Iris pigment epithelial cell (primary cell): ENCODE measurements at regions not wholly inside any gene's neighbourhood (a gene's known extent, or its start where the extent isn't known, plus 50 kb on each side); places are given as distances from the start of the nearest gene placed in this dataset.
"Not testable (repeated sequence)": the region's sequence is repeated elsewhere in the genome, so short reads cannot be mapped to it uniquely, and the experiment has no call there.

Experiments
- DNase-seq: peaks from one replicate; pipeline ENCODE4 v3.0.0-alpha.2; 2011; ENCODE audit warnings: low read depth

DNA sequence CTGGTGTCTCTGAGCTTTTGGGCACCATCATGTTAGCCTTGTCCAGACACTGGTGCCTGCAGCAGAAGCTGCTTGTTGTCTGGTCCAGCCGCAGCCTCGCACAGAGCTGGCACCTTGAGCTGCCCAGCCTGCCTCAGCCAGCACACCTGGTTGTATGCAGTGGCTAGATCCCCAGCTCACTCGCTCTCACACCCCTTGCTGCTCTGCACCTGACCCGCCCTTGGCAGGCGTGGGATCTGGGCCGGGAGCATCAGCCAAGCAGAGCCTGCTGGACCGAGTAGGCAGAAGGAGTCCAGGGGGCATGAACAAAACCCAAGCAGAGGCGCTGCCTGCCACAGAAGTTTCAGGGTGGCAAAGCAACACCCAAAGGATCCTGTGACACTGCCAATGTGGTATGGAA, 79.7 kb upstream of the ITGB1 start:
- no peak for DNase-seq

DNA sequence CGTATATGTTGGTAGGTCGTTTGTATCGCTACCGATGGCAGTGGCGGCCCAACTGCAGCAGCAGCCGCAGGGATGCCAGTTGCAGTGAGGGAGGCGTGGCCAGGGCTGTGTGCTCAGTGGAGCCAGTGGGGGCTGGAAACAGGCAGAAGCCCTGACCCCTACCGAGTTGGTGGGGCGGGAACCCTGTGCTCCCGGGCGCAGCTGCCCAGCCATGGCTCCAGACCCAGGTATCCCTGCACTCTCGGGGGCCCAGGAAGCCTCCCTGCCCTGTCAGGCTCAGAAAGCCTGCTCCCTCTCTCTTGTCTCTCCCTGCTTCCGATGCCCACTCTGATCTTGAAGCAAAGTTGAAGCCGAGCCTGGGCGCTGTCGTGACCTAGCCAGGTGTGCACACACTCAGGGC, 78.6 kb upstream of the ITGB1 start:
- no peak for DNase-seq

DNA sequence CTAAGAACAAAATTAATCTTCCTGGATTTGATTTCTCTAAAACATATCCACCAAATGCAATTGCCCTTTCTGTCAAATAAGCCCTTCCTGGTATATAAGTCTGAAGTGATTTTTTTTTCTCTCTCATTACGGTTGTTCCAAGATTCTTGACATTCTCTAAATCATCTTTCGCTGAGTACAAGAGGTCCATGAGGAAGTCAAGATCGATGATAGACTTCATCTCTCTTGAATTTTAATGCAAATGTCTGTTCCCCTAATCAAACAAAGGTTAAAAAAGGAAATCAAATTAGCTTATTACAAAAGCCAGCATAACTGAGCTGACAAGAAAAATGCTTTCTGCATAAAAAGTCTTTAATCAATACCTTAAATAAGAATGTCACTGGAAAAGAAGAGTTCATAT, 77.4 kb upstream of the ITGB1 start:
- DNase-seq, result no peak

DNA sequence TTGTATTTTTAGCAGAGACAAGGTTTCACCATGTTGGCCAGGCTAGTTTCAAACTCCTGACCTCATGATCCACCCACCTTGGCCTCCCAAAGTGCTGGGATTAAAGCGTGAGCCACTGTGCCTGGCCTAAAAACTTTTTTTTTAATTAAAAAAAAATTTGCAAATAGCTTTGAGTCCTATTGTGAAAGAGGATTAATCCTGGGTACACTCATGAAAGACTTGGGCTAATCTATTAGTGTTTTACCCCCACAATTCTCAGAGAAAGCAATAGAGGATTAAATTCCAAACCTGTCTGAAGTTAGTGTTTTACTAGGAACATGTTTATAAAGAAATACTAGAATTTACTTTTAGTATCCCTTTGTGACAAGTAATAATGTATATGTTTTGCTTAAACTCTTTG, 76.9 kb upstream of the ITGB1 start:
- peak; percentile 17 for DNase-seq

DNA sequence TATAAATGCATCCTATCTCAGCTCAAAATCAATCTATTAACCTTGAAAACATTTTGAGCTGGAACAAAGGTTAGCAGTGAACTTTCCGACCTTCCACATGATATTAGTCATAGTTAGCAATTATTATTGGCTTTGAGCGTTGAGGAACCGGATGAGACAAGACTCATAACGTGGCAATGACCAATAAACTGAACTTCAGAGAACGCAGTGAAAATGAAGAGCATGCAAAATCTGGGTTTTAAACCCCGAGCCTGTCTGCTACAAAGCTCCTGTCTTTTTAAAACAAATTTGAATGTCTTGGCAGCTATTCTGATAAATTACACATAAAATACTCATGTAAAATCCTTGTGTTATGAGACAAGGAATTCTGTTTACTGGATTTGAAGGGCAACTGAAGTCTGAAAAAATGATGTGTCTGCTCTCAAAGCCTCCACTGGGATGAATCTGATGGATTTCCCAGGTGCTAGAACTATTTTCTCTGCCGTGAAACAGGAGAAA, 74.7 kb upstream of the ITGB1 start:
- DNase-seq, result peak; percentile 88

DNA sequence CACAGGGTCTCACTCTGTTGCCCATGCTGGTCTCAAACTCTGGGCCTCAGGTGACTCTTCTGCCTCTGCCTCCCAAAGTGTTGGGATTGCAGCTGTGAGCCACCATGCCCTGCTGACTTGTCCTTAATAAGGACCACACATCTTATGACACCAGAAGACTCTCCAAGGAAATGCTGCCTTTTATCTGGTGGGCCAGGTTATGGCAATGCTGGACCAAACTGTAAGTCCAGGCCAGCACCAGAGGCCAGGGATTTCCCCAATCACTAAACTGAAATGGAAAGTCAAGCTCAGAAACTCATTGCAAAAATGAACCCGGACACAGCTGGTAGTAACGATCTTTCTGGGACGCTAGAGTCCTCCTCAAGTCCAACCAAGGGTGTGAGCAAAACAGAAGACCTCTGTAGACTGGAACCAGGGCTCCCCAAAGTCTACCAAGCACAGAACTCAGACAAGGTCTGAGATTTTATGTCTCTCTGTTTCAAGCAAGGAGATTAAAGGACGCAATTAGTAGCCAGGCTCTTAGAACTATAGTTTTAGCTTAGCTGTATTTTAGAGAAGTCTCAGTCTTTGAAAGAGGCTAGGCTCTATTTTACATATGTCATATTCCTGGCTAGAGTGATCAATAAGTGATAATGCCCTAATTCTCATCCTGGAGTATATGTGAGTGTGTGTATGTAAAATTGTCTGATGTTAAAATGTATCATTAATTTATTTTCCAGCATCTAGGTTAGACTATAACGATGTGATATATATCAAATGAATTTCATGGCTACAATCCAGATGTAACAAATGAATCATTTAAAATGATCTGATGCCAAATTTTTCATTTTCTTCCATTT, 74.0 kb upstream of the ITGB1 start:
- no peak for DNase-seq

DNA sequence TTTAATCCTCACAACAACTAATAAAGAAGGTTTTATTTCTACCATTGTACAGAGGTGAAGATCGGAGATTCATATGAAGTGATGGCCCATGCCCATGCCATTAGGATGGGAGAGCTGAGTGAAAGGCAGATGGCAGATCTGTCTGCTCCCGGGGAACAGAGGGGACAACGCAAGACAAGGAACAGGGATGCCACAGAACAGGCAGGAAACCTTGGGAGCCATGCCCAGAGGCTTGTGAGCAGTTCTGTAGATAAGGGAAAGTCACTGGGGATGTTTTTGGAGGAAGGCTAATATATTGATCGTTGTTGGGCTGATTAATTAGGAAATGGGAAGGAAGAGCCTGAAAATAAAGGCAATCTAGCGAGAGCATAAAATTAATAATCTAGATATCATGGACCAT, 73.1 kb upstream of the ITGB1 start:
- no peak for DNase-seq

DNA sequence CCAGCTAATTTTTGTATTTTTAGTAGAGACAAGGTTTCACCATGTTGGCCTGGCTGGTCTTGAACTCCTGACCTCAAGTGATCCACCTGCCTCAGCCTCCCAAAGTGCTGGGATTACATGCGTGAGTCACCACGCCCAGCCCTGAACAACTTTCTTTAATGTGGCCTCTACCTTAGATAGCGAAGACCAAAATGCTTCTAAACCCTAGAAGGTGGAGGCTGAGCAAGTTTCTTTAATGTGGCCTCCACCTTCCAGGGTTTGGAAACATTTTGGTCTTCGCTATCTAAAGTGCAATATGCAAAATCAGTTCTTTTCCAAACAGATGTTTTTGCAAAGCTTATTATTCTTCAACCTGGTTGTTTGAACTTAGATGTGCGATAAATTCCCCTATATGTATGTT, 70.5 kb upstream of the ITGB1 start:
- not testable (repeated sequence) for DNase-seq

DNA sequence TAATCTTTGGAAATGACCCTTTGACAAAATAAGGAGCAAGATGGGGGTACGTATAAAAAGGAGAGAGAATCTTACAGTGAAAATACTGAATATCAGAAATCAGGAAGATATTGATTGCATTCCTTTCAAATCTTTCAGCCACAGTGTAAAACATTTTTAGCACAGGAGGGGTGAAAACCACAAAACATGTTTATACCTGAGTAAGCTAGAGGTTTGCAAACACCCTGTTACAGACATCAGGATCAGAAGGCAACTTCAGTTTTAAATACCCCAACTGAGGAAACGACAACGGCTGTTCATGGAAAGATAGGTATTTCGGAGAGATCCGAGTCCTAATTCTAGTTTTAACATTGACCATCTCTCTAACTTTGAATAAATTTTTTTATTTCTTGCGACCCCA, 69.1 kb upstream of the ITGB1 start:
- DNase-seq, result no peak

DNA sequence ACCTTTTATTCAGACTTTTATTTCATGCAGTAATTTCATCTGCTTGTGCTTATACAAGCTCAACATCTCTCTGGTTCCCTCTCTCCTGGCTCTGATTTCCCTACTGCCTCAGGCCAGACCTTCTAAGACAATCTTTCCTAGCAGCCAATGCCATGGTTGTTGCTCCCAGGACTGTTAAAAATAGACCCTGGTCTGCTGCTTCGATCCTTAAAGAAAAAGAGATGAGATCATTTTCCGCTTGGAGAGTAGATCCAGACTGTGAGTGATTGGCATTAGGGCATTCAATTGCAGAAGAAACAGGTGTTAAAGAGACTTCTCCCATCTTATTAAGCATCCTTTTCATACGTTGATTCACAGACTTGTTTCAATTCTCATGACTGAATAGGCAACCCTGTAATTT, 68.4 kb upstream of the ITGB1 start:
- no peak for DNase-seq

DNA sequence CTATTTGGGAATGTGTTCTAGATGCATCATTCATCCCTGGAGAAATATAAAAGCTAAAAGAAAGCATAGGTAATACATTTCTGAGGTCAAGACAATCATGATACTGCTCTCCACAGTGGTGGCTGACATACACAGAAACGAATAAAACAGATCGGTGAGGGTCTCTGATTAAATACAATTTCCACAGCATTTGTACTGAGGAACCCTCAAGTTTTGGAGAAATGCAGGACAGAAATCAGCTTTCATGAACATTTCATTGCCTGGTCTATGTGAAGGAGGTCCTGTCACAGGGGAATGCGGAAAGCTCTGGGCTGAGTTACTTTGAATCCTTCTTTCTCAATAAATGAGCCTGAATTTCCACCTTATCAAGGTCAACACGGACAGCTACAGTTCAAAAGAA, 67.9 kb upstream of the ITGB1 start:
- DNase-seq, result no peak

DNA sequence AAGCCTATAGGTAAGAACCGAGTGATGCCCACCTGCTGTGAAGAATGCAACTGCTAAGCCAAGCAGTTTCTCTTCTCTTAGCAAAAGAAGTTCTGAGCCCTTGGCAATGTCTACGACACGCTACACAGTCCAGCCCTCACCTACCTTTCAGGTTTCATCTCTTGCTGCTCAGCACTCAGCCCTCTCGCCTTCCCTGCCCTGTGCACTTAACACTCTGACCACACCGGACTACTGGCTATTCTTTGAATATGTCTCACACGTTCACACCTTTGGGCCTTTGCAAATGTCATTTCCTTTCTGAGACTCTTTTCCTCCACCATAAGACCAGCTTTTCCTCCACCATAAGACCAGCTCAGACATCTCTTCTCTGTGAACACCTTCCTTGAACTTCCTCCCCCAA, 67.0 kb upstream of the ITGB1 start:
- no peak for DNase-seq

DNA sequence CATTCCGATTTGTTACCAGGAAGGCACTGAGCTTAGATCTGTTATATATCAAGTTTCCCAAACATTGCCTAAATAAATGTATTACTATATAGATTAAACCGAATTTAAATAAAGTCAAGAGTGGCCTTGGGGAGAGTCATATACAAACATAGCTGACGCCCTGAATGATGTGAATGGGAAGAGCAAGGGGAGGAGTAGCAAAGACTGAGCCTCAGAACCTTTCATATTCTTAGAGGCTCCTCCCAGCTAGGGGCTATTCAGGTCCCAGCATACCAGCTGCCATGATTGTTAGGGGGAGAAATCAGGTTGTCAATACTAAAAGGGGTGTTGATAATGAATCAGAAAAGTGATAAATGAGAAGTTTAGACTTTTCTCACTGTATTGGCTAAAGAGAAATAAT, 64.7 kb upstream of the ITGB1 start:
- DNase-seq, result no peak

DNA sequence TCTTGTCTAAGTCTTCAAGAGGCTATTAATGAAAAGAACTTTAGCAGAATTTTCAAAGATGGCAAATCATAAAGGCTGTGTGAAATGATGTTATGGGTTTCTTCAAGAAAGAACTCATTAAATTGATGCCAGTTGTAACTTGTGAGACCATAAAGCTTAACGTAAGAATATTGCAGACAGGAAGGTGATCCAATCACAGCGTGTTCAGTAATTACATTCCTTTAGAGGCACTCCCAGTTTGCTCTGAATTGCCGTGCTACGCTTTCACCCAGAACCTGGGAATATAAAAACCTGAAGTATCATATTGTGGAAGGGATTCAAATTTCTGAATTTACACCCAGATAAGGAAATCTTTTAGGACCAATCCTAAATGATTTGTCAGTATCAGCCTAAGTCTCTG, 64.1 kb upstream of the ITGB1 start:
- no peak for DNase-seq

DNA sequence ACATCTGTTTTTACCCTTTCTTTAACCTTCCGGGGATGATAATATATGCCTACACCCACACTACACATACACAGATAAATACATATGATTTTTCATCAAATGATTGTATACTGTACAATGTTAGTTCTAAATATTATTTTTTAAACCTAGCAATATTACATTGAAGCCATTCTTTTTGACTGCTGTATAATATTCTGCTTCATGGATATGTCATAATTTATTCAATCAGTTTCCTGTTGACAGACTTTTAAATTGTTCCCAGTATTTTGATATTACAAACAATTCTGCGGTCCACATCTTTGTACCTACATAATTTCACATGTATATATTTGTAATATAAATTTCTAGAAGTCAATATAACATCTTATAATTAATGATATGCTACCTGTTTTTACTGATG, 59.0 kb upstream of the ITGB1 start:
- DNase-seq, result no peak

DNA sequence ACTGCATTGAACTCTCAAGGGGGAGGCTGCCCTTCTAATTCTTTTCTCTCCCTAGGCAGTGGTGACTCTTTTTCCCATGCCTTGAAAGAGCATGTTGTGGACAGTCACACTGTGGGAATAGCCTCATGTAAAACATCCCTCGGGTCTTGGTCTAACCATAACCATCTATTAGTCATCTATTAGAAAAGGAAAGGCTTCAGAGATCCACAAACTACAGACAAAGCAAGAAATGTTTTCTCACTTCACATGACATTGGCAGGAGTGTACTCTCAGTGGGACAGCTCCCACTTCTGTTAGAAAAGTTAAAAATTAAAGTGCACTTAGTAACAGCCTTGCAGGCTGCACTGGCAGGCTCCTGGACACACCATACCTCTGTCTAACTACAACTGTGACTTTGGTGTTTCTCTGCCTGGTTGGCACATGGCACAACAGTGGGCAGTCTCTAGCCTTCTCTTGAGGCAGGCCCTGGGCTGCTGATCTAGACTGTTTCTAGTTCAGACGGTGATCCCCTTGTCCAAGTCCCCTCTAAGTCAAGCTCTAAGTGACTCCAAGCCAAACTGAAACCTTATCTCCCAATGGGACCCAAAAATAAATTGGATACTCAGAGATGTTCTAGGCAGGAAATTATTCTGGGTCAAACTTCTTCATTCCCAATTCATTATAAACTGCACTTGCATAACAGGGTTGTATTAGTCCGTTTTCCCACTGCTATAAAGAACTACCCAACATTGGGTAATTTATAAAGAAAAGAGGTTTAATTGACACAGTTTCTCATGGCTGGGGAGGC, 57.9 kb upstream of the ITGB1 start:
- DNase-seq, result peak; percentile 72

DNA sequence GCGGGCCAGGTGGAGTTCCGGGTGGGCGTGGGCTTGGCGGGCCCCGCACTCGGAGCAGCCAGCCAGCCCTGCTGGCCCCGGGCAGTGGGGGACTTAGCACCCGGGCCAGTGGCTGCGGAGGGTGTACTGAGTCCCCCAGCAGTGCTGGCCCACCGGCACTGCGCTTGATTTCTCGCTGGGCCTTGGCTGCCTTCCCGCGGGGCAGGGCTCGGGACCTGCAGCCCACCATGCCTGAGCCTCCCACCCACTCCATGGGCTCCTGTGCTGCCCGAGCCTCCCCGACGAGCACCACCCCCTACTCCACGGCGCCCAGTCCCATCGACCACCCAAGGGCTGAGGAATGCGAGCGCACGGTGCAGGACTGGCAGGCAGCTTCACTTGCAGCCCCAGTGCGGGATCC, 55.3 kb upstream of the ITGB1 start:
- DNase-seq, result not testable (repeated sequence)

DNA sequence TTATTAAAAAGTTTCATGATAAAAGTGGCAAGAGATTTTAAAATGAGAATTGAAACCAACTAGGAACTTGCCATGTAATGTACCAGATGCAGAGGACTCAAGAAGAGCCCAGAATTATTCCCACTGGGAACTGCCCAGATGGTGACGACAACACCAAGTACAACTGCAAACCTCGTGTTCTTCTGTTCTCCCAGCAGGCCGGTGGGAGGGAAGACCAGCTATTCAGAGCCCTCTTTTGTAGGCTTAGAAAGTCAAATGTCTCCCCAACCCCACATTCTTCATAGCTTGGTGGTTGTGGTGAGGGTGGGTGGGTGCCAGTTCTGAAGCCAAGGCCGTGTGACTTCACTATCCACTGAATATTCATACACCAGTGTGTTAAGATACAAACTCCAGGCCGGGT, 54.3 kb upstream of the ITGB1 start:
- no peak for DNase-seq

DNA sequence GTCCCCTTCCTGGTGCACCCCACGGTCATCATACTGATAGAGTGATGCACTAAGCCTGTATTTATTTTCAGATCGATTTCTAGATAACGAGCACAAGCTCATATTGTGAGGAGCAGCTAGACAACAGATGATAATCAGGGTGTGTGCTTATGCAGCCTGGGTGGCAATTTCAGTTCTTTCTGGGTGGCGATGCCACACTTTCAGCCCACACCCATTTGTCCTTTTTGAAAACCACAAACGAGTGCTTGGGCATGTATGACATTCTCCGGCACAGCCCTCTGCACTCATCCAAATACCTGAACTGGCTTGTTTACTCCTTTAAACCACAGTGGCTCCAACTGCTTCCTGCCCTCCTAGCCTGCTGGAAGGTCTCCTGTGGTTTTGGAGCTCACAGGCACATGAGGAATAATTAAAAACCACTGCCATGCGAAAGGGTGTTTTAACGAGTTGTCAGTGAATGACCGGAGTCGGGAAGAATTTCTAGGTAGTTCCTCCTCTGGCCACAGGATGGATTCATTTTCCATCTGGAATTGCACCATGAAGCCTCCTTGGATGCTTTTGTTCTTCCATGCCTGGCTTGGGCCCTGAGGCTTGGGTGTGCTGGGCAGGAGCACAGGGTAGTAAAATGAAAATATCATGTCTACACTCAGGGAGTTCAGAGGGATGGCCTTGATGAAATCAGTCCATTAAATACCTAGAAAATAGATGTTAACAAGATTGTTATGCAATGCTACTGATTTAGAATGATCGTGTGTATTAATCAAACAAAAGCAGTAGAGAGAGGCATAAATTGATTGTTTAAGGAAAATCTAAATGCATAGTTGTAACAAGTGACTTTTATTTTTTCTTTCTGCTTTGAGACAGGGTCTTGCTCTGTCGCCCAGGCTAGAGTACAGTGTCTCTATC, 52.4 kb upstream of the ITGB1 start:
- peak; percentile 84 for DNase-seq

DNA sequence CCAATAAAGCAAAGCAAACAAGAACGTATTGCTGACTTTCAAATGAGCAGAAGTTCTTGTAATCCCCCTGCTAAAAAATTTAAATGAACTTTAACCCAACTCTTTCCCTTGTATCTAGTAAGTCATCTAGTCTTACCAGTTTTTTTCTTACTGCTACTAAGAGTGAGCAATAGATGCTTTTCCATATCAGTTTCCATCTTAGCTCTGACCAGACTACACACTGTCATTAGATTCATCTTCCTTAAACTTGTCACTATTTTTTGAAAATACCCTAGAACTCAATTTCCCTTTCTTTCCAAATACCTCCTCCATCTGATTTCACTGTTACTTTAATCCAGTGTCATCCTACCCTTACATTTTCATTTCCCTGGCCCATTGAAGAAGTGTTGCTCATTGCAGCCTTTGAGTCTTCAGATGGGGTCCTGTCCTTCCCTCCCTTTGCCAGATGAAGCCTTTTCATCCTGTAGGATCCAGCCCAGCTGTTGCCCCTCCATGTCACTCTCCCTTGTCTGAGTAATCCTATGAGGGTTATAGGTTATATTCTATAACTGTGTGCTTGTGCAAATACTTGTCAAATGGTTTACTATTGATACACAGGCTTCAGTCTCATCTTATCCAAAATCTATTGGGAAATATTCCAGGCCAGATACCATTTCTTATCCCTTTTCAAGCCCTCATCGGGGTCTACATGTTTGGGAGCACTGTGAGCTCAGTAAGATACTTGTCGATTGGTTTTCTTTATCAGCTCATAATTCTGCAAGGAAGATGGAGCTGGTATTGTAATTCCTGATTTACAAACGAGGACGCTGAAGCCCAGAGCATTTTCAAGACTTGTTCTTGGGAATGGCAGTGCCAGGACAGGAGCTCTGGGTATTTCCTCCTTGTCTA, 51.5 kb upstream of the ITGB1 start:
- DNase-seq, result no peak

DNA sequence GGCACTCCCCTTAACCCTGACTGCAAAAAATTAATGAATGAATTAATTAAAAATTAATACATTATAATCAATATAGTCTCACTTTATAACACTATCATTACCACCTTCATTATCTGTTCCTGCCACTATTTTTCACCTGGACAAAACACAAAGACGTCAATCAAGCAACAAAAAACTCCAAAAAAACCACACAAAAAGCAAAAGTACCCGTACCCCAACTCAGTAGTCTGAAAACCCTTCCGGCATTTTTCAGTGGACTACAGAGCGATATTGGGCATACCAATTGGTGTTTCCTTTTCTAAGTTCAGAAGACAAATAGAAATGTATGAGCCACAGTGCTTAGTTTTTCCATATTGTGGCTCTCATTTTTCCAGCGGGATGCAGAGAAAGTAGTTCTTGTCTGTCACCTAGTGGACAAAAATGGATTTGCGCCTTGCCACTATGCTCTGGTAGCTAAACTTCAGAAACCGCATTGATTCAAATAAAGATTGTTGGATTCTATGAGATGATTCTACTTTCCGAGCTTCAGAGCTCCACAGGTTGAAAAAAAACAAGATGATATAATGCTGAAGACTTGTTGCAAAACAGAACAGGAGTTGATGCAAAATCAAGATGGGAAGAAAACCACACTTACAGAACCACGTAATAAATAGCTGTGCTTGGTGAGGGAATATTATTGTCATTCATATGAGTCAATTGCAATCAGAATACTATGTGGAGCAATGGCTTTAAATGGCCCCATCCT, 50.6 kb upstream of the ITGB1 start:
- DNase-seq, result peak; percentile 93
